ENCODE measurements at regions not wholly inside any gene's neighbourhood (a gene's known extent, or its start where the extent isn't known, plus 50 kb on each side); places are given as distances from the start of the nearest gene placed in this dataset.

DNA sequence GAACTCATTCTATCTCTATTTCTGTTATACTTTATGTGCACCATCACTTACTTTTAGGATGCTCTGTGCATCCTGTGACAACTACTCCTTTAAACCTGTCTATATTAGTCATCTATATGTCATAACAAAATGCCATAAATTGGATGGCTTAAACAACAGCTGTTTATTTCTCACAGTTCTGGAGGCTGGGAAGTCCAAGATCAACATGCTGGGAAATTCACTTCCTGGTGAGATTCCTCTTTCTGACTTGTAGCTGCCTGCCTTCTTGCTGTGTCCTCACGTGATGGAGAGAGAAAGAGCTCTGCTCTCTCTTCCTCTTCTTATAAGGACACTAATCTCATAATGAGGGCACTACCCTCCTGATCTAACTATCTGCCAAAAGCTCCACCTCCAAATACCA, 62.3 kb upstream of the RCOR3 start:
- TF ChIP-seq POLR2A (IDR thresholded peaks at IDR 0.05; ENCODE audit: low read depth, low read length): no peak
- TF ChIP-seq, protein P1, sequence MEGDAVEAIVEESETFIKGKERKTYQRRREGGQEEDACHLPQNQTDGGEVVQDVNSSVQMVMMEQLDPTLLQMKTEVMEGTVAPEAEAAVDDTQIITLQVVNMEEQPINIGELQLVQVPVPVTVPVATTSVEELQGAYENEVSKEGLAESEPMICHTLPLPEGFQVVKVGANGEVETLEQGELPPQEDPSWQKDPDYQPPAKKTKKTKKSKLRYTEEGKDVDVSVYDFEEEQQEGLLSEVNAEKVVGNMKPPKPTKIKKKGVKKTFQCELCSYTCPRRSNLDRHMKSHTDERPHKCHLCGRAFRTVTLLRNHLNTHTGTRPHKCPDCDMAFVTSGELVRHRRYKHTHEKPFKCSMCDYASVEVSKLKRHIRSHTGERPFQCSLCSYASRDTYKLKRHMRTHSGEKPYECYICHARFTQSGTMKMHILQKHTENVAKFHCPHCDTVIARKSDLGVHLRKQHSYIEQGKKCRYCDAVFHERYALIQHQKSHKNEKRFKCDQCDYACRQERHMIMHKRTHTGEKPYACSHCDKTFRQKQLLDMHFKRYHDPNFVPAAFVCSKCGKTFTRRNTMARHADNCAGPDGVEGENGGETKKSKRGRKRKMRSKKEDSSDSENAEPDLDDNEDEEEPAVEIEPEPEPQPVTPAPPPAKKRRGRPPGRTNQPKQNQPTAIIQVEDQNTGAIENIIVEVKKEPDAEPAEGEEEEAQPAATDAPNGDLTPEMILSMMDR (conservative IDR thresholded peaks at IDR 0.05; ENCODE audit: low read depth, low read length): no peak

Data from IMR-90 (cell line).